Osteocyte (in vitro differentiated cells): ENCODE measurements at regions not wholly inside any gene's neighbourhood (a gene's known extent, or its start where the extent isn't known, plus 50 kb on each side); places are given as distances from the start of the nearest gene placed in this dataset.

ENCODE experiments used
- DNase-seq: peaks from one replicate; pipeline ENCODE4 v3.0.0; 2021; ENCODE audit warnings: mixed read lengths; ENCODE audit not compliant: unreplicated experiment; ENCODE audit errors: extremely low spot score
- H3K27ac Mint-ChIP-seq: one replicate; pipeline ENCODE4 v1.8.0; 2021; ENCODE audit warnings: mild to moderate bottlenecking, mixed read lengths; ENCODE audit not compliant: unreplicated experiment
- H3K27me3 Mint-ChIP-seq: one replicate; pipeline ENCODE4 v1.8.0; 2021; ENCODE audit warnings: mixed read lengths; ENCODE audit not compliant: unreplicated experiment
- H3K36me3 Mint-ChIP-seq: one replicate; pipeline ENCODE4 v1.8.0; 2021; ENCODE audit warnings: mixed read lengths; ENCODE audit not compliant: unreplicated experiment
- H3K4me1 Mint-ChIP-seq: one replicate; pipeline ENCODE4 v1.8.0; 2021; ENCODE audit warnings: mixed read lengths; ENCODE audit not compliant: unreplicated experiment
- H3K4me3 Mint-ChIP-seq: one replicate; pipeline ENCODE4 v1.8.0; 2021; ENCODE audit warnings: mild to moderate bottlenecking, moderate library complexity, mixed read lengths; ENCODE audit not compliant: unreplicated experiment
- H3K9me3 Mint-ChIP-seq: one replicate; pipeline ENCODE4 v1.8.0; 2021; ENCODE audit warnings: mixed read lengths; ENCODE audit not compliant: unreplicated experiment
- TF ChIP-seq, protein P1 (sequence below): fragments of 200-600 bp; sonication (generic); IDR thresholded peaks from 2 replicates; pipeline ENCODE4 v1.5.0; 2021; ENCODE audit warnings: antibody characterized with exemption, mild to moderate bottlenecking, moderate library complexity

DNA sequence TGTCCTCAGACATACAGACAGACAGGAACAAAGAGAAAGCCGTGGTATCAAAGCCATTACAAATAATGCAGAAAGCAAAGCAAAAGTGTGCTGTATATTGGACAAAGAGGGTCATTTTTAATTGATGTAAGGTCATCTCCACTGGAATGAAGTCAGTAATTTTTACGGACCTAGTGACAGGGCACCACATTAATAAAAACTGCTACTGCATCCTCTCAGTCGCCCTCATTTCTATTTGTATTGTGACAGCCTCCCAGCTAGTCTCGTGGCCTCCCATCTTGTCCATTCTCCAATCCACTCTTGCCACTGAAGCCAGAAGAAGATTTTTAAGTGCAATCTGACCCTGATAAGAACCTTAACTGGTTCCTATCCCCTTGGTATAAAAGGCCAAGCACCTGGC, 132.4 kb downstream of the NUAK1 start:
- Mint-ChIP-seq H3K4me1 (no peaks in the 10 kb centered on the region), H3K4me3 (no peak overlapping the region), H3K27me3 (no peaks in the 10 kb centered on the region), H3K36me3 (no peaks in the 10 kb centered on the region), H3K27ac (no peak overlapping the region), H3K9me3 (peaks cover 15% of the 10 kb centered on the region)
- TF ChIP-seq, protein P1, sequence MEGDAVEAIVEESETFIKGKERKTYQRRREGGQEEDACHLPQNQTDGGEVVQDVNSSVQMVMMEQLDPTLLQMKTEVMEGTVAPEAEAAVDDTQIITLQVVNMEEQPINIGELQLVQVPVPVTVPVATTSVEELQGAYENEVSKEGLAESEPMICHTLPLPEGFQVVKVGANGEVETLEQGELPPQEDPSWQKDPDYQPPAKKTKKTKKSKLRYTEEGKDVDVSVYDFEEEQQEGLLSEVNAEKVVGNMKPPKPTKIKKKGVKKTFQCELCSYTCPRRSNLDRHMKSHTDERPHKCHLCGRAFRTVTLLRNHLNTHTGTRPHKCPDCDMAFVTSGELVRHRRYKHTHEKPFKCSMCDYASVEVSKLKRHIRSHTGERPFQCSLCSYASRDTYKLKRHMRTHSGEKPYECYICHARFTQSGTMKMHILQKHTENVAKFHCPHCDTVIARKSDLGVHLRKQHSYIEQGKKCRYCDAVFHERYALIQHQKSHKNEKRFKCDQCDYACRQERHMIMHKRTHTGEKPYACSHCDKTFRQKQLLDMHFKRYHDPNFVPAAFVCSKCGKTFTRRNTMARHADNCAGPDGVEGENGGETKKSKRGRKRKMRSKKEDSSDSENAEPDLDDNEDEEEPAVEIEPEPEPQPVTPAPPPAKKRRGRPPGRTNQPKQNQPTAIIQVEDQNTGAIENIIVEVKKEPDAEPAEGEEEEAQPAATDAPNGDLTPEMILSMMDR, result no peak
- DNase-seq, result no peak

DNA sequence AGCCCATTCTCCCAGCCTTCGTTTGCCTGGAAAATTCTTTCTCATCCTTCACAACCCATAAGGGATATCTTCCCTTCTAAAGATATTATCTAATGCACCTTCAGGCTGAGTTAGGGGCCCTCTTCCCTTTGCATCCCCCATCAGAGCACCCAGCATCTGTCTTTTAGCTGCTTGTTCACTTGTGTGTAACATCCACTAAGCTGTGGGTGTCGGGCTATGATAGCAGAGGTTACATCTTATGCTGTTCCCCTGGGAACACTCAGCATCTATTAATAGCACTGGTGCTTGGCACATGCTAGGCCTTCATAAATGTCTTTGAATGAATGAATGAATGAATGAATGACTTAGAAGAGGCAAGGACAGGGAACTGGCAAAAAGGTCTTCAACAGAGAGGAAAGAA, 131.8 kb downstream of the NUAK1 start:
- H3K4me1 Mint-ChIP-seq, result no peaks in the 10 kb centered on the region
- DNase-seq, result no peak
- H3K27ac Mint-ChIP-seq, result no peak overlapping the region
- no peak overlapping the region for H3K4me3 Mint-ChIP-seq
- no peaks in the 10 kb centered on the region for H3K36me3 Mint-ChIP-seq
- H3K27me3 Mint-ChIP-seq, result no peaks in the 10 kb centered on the region
- H3K9me3 Mint-ChIP-seq, result peaks cover 15% of the 10 kb centered on the region
- TF ChIP-seq, protein P1, result no peak

DNA sequence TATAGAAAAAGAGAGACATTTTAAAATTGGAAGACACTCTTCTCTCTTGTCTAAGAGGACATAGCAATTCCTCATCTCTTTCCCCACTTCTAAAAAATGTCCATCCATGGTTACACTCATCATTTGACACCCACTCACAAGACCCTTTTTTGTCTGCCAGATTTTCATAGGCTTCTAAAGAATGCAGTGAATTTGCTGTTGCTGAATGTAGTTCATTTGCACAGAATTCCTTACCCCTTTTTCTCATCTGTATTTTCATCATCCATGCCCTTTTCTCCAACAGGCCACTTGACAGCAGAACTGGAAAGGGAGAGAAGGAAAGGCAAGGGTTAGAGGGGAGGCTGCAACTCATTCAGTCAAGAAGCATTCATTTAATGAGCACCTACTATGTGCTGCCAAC, 128.0 kb downstream of the NUAK1 start:
- no peaks in the 10 kb centered on the region for H3K4me1 Mint-ChIP-seq
- H3K27me3 Mint-ChIP-seq, result no peaks in the 10 kb centered on the region
- no peak overlapping the region for H3K27ac Mint-ChIP-seq
- DNase-seq, result no peak
- no peak overlapping the region for H3K4me3 Mint-ChIP-seq
- TF ChIP-seq, protein P1, result no peak
- no peaks in the 10 kb centered on the region for H3K9me3 Mint-ChIP-seq
- no peaks in the 10 kb centered on the region for H3K36me3 Mint-ChIP-seq
